GM18498 (cell line): ENCODE measurements at regions not wholly inside any gene's neighbourhood (a gene's known extent, or its start where the extent isn't known, plus 50 kb on each side); places are given as distances from the start of the nearest gene placed in this dataset.

Source experiments
- ATAC-seq: cut with Tn5 transposase; IDR thresholded peaks from one replicate; pipeline ENCODE4 v1.9.1; 2021; ENCODE audit warnings: mild to moderate bottlenecking, moderate library complexity; ENCODE audit not compliant: unreplicated experiment

GRCh38 chr7:81607987-81608386 is 161.9 kb downstream of the HGF start:
- no peak for ATAC-seq

GRCh38 chr7:81606078-81606863 is 163.6 kb downstream of the HGF start:
- ATAC-seq: no peak

GRCh38 chr7:81605493-81605892 is 164.4 kb downstream of the HGF start:
- no peak for ATAC-seq

GRCh38 chr7:81604808-81605174 is 165.1 kb downstream of the HGF start:
- no peak for ATAC-seq

GRCh38 chr7:81604075-81604807 is 165.6 kb downstream of the HGF start:
- ATAC-seq: no peak

- ATAC-seq: no peak
Observed at GRCh38 chr7:81600608-81601007, 169.2 kb downstream of the HGF start.

GRCh38 chr7:81598951-81599350 is 170.9 kb downstream of the HGF start:
- no peak for ATAC-seq

GRCh38 chr7:81594767-81595166 is 175.1 kb downstream of the HGF start:
- ATAC-seq: no peak

GRCh38 chr7:81590131-81590530 is 179.7 kb downstream of the HGF start:
- no peak for ATAC-seq

- ATAC-seq: no peak
Observed at GRCh38 chr7:81584667-81585066, 185.2 kb downstream of the HGF start.

- ATAC-seq: no peak
Observed at GRCh38 chr7:81583882-81584533, 185.8 kb downstream of the HGF start.

GRCh38 chr7:81583090-81583489 is 186.8 kb downstream of the HGF start:
- no peak for ATAC-seq

GRCh38 chr7:81577642-81578340 is 192.1 kb downstream of the HGF start:
- no peak for ATAC-seq

GRCh38 chr7:81574723-81575326 is 195.0 kb downstream of the HGF start:
- no peak for ATAC-seq

GRCh38 chr7:81573932-81574331 is 195.9 kb downstream of the HGF start:
- ATAC-seq: no peak

- ATAC-seq: no peak
Observed at GRCh38 chr7:81573128-81573527, 196.7 kb downstream of the HGF start.

GRCh38 chr7:81562581-81562980 is 207.3 kb downstream of the HGF start:
- no peak for ATAC-seq

- ATAC-seq: no peak
Observed at GRCh38 chr7:81560708-81561107, 209.1 kb downstream of the HGF start.

GRCh38 chr7:81549484-81550016 is 220.3 kb downstream of the HGF start:
- ATAC-seq: no peak

GRCh38 chr7:81534996-81535395 is 234.9 kb downstream of the HGF start:
- ATAC-seq: no peak

- ATAC-seq: no peak
Observed at GRCh38 chr7:81534446-81534845, 235.4 kb downstream of the HGF start.
